Transverse colon (tissue), 4 donors: ENCODE measurements at regions not wholly inside any gene's neighbourhood (a gene's known extent, or its start where the extent isn't known, plus 50 kb on each side); places are given as distances from the start of the nearest gene placed in this dataset.

Source experiments
- POLR2A ChIP-seq: fragments of 450-650 bp; IDR thresholded peaks from one replicate; pipeline ENCODE4 v1.6.1; 2016; ENCODE audit warnings: antibody characterized with exemption, mild to moderate bottlenecking, moderate library complexity
- POLR2AphosphoS5 ChIP-seq, 3 donors: sonication (generic); formaldehyde crosslinking; IDR thresholded peaks; one replicate each; pipeline ENCODE4 v1.6.1; 2016; ENCODE audit warnings: antibody characterized with exemption in 3 of 3
- TF ChIP-seq, protein P1 (sequence below), 5 experiments: fragments of 200-600 bp in 3 of 5; fragments of 450-650 bp in 2 of 5; sonication (generic) in 3 of 5; IDR thresholded peaks; 1 replicate in 2 of 5; 2 replicates in 3 of 5; pipeline ENCODE4 v1.5.1; 2016 to 2017; ENCODE audit warnings: antibody characterized with exemption in 5 of 5, inconsistent platforms in 3 of 5, mild to moderate bottlenecking in 2 of 5, moderate library complexity in 1 of 5

DNA sequence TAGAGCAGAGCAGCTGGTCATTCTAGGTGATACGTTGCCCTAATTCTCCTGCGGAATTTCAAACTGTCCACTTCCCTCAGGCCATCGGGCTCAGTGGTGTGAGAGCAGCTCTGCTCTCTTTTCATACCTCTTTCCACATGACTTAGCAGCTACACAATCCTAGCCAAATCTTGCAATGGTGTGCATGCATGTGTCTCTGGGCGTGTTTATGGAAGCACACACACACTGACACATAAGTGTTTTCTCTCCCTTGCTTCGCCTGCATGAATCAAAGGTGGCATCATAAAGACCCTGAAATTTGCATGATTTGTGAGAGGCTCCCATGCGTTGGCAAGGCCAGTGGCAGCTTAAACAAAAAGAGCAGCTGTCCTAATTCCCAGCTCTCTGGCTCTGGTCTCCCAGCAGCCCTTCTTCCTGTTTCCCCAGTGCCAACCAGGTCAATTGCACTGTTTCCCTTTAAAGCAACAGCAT lies 1189.5 kb downstream of the GATA3 start:
- TF ChIP-seq, protein P1, sequence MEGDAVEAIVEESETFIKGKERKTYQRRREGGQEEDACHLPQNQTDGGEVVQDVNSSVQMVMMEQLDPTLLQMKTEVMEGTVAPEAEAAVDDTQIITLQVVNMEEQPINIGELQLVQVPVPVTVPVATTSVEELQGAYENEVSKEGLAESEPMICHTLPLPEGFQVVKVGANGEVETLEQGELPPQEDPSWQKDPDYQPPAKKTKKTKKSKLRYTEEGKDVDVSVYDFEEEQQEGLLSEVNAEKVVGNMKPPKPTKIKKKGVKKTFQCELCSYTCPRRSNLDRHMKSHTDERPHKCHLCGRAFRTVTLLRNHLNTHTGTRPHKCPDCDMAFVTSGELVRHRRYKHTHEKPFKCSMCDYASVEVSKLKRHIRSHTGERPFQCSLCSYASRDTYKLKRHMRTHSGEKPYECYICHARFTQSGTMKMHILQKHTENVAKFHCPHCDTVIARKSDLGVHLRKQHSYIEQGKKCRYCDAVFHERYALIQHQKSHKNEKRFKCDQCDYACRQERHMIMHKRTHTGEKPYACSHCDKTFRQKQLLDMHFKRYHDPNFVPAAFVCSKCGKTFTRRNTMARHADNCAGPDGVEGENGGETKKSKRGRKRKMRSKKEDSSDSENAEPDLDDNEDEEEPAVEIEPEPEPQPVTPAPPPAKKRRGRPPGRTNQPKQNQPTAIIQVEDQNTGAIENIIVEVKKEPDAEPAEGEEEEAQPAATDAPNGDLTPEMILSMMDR (IDR thresholded peaks at IDR 0.05): no peak
- no peak for TF ChIP-seq POLR2AphosphoS5 (IDR thresholded peaks at IDR 0.05)
- TF ChIP-seq POLR2A: no peak
